ENCODE measurements at regions not wholly inside any gene's neighbourhood (a gene's known extent, or its start where the extent isn't known, plus 50 kb on each side); places are given as distances from the start of the nearest gene placed in this dataset.

DNA sequence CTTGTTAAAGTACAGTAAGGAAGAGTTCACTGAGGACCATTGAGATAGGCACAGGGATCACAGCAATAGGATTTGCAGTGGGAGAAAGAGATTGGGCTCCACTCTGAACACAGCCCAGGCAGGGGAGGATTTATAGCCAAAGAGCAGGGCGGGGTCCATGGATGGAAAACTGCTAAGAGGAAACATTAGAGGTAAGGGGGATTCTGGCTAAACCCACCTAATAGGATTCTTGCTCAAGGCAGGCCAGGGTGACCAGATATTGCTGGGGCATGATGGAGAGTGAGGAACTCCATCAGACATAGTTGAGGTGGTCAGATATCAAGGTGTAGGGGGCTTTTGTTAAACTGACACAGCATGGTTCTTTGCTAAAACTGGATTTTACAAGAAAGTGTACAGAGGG lies 372.8 kb downstream of the NPHP4 start:
- no peak for TF ChIP-seq ELF1 (IDR thresholded peaks at IDR 0.05; ENCODE audit: borderline replicate concordance, low read depth)
- TF ChIP-seq POLR2AphosphoS5 (IDR thresholded peaks at IDR 0.05; ENCODE audit: low read depth, low read length): no peak
- TF ChIP-seq POLR2A (IDR thresholded peaks at IDR 0.05; ENCODE audit: borderline replicate concordance, extremely low read depth, insufficient read depth, insufficient read length): no peak
- TF ChIP-seq, protein P1, sequence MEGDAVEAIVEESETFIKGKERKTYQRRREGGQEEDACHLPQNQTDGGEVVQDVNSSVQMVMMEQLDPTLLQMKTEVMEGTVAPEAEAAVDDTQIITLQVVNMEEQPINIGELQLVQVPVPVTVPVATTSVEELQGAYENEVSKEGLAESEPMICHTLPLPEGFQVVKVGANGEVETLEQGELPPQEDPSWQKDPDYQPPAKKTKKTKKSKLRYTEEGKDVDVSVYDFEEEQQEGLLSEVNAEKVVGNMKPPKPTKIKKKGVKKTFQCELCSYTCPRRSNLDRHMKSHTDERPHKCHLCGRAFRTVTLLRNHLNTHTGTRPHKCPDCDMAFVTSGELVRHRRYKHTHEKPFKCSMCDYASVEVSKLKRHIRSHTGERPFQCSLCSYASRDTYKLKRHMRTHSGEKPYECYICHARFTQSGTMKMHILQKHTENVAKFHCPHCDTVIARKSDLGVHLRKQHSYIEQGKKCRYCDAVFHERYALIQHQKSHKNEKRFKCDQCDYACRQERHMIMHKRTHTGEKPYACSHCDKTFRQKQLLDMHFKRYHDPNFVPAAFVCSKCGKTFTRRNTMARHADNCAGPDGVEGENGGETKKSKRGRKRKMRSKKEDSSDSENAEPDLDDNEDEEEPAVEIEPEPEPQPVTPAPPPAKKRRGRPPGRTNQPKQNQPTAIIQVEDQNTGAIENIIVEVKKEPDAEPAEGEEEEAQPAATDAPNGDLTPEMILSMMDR (IDR thresholded peaks at IDR 0.05 in 2 of 3, conservative IDR thresholded peaks at IDR 0.05 in 1 of 3; ENCODE audit: borderline replicate concordance in 1 of 3, insufficient read depth in 1 of 3, low read depth in 2 of 3, low read length in 2 of 3): no peak
- TF ChIP-seq EZH2 (IDR thresholded peaks at IDR 0.05): no peak
- no peak for TF ChIP-seq RAD21 (IDR thresholded peaks at IDR 0.05; ENCODE audit: low read depth)
- no peak for TF ChIP-seq YY1 (IDR thresholded peaks at IDR 0.05; ENCODE audit: extremely low read depth, insufficient replicate concordance, low read depth, low read length)

Measured in HCT116 (cell line).